ENCODE measurements at regions not wholly inside any gene's neighbourhood (a gene's known extent, or its start where the extent isn't known, plus 50 kb on each side); places are given as distances from the start of the nearest gene placed in this dataset.

DNA sequence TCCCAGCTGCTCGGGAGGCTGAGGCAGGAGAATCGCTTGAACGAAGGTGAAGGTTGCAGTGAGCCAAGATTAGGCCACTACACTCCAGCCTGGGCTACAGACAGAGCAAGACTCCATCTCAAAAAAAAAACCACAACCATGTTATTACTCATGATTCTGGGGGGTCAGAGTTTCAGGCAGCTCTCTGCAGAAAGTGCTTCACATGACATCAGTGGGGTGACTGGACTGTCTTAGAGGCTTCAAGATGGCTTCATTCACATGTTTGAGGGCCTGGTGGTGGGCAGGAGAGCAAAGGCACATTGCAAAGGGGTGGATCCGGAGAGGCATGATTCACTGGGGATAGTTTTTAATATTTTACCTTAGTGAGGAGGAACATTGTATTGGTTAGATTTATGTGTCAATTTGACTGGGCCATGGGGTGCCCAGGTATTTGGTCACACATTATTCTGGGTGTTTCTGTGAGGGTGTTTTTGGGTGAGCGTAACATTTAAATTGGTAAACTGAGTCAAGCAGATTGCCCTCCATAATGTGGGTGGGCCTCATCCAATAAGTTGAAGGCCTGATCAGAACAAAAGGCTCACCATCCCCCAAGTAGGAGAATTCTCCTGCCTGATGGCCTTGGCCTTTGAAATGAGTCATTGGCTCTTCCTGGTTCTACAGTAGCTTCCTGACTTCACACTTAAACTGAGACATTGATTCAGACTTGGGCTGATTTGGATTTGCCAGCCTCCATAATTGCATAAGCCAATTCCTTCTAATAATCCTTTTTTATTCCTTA is 109.8 kb downstream of the GOSR1 start:
- no peak for TF ChIP-seq POLR2A (IDR thresholded peaks at IDR 0.05)
- TF ChIP-seq CTCF (IDR thresholded peaks at IDR 0.05) = no peak

All from tibial nerve (tissue), 3 donors.